ENCODE measurements at regions not wholly inside any gene's neighbourhood (a gene's known extent, or its start where the extent isn't known, plus 50 kb on each side); places are given as distances from the start of the nearest gene placed in this dataset.

DNA sequence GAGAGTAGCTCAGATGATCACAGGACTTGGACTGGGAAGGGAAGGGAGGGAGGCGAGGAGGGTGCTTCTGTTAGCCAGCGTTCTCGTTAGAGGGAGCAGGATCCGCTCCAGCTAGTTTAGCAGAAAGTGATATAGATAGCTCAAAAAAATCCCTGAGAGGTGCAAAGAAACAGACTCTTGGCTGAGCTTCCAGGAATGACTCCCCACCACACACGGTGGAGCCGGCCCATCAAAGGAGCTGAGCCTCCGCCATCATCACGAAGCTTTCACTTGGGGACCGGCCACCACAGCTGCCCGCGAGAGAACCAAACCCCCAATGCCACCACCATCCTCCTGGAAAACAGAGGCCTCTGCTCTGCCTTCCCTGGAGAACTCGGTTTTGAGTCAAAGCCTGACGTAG, 124.6 kb upstream of the BCL2L14 start:
- no peak for DNase-seq (ENCODE audit: low read depth, low spot score)

DNA sequence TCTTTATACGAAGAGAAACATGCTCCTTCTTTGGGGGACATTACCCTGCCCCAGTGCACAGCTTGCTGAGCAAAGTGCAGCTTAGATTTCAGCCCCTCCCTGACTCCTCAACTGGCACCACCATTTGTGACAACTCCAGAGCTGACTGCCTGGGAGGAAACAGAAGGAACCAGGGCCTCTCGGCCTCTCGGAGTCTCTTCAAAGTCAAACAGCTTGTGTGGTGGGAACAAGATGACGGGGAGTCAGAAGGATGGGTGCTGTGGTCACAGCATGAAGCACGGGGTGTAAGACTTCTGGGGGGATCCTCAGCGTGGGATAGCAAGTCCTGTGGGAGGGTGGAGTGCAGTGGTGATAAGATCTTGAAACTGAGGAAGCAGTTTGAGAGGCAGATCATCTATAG, 123.5 kb upstream of the BCL2L14 start:
- no peak for DNase-seq (ENCODE audit: low read depth, low spot score)

DNA sequence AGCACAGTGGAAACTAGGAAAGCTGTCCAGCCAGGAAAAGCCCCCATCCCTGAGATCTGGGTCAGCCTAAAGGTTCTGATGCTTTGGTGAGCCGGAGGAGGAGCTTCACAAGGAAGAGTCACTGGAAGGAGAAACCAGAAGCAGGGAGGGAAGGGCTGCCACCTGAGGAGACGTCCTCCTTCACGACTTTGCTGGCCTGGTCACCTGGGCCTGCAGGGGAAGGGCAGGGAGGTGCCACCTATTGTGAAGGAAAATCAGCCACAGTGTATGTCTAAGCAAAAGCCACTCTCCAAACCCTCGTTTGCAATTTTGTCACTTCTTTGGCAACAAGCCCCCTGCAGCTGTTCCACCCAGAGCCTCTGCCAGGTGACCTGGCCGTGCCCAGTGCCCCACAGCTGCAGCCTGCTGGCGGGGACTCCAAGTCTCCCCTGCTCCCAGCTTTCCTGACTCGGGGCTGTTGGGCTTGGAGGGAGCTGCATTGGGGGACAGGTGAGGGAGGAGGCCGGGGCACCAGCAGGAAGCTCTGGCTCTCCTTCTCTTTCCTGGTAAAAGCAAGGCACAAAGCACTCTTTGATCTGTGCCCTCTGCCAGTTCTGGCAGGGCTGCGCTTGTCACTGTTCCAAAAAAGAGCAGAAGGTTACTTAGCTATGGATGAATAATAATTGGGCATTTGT, 120.9 kb upstream of the BCL2L14 start:
- no peak for DNase-seq (ENCODE audit: low read depth, low spot score)

DNA sequence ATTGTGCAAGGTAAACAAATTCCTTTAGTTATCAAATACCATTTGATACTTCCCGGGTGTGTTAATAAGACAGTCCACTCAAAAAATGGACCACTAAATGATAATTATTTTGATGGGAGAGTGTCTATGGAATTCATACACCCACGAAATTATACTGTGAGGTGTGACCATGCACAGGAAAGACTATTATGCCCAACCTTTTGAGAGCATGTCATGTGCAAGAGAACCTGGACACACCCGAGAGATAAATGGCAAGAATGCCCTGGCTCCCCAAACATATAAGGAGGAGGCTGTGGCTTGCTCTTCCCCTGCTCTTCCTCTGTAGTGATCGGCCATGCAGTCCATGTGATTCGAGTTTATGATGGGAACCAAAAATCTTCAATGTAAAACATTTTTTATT, 119.5 kb upstream of the BCL2L14 start:
- DNase-seq (ENCODE audit: low read depth, low spot score): no peak

DNA sequence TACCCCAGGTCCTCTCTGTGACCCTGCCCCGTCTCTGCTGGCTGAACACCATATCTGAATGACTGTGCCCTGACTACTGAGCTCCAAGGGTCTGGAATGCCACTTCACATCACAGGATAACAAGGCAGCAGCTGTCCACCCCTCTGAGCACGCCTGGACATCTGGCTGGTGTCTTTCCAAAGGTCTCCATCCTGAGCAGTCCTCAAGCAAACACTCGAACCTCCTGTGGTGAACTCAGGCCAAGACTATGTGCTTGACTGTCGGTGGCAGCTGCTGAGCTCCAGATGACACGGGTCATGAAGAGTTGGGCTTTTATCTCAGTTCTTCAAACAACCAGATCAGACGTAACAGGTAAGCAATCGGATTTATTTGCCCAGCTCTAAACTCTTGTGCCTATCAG, 117.2 kb upstream of the BCL2L14 start:
- no peak for DNase-seq (ENCODE audit: low read depth, low spot score)

DNA sequence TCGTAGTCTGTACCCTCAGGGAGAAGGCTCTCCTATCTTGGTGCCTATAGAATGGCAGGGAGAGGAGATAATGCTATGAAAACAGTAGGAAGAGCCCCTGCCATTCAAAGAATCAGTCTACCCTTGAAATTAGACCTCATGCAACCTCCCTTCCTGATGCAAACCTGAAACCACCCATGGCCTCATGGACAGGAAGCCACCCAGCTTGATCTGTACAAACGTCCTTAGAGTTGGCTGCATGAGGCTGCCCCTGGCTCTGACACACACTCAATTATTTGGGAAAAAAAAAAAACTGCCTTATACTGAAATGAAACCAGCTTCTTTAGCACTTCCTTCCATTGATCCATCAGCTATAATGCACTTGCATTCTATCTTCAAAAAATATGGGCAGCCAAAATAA, 116.6 kb upstream of the BCL2L14 start:
- no peak for DNase-seq (ENCODE audit: low read depth, low spot score)

DNA sequence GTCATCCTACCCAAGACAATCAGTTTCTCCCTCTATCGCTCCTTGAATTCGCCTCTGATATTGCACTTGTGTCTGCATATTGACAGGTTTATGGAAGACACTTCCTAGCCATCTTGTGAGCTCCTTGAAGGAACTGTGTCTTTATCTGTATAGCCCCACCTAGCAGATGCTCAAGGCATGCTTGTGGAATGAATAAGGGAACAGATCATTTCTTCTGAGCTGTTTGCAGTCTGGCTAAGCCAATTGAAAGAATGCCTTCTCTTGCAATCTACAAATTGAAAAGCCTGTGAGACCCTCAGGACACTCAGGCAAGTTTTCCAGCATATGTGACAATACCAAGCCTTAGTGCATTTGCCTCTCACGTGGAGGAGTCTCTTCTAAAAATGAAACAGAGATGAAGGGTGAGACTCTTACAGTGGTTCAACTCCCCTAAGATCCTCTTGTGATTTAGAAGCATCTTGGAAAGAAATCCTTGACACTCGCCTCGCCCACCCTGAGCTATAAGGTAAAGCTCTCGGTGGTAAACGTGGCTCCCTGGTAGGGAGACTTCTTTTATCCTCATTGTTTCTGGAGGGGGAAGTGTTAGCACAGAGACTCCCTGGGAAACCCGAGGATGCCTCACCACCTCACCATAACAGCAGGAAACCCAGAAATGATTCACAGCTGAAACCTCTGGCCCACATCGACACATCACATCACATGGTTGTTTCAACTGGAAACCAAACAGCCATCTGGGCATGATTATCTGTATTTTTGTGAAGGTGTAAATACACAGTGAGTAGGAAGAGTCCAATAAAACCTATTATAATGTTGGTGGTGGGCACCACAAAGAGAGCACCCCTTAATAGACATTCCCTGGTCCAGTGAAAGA, 112.3 kb upstream of the BCL2L14 start:
- DNase-seq (ENCODE audit: low read depth, low spot score): peak; percentile 84

DNA sequence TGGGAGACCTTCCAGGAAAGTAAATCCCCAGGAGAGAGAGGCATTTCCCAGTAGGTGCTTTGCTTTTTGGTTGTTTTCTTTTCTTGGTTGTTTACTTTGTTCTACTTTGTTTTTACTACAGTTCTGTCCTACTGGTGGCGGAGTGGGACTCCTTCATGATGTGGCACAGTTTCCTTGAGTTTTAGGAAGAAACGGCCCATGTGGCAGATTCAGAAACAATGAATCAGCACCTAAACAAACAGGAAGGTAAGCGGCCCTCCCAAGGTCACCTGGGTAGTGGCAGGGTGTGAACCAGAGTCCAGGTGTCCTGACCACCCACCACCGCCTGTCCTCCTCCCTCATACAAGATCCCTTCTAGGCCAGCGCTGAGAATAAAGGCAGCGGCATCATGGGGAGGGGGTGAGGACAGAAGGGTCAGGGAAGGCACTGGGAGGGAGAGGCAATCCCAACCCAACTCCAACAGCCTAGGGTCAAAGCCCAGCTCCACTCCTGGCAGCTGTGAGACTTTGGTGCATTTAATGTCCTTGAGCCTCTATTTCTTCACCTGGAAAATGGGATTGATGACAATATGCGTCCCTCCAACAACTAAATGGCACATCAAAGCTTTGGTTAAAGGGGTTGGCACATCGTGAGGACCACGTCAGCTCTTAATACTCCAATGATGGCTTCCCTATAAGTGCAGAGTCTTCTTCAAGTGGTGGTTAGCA, 111.5 kb upstream of the BCL2L14 start:
- no peak for DNase-seq (ENCODE audit: low read depth, low spot score)

DNA sequence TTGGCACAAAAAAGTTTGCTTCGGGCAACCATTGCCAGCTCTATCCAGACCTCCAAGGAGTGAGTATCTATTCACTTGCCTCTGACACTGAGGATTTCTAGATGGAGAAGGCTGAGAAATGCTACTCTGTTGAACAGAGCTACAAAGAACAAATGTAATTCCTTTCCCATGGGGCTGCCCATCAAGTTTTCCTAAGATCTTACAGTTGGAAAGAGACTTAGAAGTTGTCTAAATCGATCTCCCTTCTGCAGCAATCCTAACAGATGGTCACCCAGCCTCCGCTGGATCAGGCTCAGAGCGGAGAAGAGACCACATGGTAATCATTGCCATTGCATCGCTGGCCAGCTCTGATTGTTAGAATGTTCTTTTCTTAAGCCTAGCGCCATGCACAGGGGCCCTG, 110.1 kb upstream of the BCL2L14 start:
- no peak for DNase-seq (ENCODE audit: low read depth, low spot score)

DNA sequence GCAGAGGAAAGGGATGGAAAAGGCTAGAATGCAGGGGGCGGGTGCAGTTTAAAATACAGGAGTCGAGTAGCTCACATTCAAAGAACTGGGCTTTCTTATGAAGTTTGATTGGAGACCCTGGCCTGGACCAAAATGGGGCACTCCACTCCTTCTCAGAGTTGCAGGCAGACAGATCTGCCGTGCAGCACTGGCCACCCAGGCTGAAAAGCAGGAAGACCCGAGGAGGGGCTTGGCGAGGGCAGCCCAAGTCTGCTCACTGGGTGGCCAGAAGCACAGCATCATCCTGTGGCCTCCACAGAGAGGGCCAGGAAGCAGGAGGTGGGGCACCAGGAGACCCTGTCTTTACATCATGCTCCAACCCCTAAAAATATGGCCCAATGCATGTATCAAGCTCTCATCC, 109.1 kb upstream of the BCL2L14 start:
- DNase-seq (ENCODE audit: low read depth, low spot score): no peak

DNA sequence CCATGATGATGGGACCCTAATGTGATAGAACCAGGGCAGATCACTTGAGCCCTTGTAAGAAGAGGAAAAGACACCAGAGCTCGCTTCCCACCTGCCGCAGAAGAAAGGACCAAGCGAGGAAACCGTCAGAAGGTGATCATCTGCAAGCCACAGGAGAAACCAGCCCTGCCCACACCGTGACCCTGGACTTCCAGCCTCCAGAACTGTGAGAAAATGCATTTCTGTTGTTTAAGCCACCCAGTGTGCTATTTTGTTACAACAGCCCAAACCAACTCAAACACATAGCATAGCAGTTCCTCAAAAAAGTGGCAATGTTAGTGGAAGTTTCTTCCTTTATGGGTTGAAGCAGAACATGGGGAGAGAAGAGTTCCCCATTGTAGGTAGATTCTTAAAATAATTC, 107.9 kb upstream of the BCL2L14 start:
- no peak for DNase-seq (ENCODE audit: low read depth, low spot score)

DNA sequence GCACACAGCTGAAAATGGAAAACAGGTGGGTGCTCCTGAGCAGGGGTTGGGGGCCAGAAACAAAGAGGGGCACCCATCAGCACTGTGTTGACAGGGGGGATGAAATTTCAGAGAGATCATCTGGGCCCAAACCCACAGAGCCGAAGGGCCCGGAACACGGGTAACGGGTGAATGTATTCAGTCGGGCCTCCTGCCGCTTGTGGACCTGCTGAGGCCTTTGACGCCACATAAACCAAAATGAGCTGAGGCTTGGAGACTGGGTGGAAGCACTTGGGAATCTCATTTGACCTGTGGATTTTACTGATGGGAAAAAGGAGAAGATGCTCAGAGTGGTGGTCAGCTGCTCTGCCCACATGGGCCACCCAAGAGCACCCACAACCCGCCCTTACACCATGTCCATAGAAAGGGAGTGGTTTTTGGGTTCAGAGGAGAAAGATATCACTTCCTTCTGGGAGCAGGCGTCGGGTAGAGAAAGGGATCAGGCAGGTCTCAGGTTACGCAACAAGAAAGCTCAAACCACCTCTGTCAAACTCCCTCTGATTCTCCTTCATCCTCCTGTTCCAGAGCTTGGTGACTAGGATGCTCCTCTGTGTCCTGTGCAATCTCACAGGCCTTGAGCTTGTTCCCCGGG, 106.8 kb upstream of the BCL2L14 start:
- DNase-seq (ENCODE audit: low read depth, low spot score): no peak

DNA sequence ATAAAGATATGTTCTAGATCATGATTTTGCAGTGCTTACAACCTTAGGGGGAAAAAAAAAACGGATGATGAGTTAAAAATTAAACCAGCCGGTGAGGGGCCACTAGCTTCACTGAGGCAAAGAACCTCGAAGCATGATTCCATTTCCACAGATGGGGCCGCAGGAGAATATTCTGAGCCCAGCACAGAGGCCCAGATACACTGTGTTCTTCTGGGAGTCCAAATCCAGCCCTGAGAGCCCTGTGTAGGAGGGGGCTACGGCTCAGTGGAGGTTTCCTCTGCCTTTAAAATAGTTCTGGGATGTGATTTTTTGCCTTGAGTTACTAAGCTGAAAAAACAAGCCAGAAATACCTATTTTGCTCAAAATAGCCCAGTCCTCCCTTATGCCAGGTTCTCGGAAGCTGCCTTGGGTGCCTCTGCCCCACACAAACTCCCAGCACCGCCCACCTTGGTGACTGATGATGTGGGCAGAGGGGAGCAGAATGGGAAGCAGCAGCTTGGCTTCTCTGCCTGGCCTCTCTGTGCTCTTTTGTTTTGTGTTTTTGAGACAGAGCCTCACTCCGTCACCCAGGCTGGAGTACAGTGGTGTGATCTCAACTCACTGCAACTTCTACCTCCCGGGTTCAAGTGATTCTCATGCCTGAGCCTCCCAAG, 105.4 kb upstream of the BCL2L14 start:
- no peak for DNase-seq (ENCODE audit: low read depth, low spot score)

DNA sequence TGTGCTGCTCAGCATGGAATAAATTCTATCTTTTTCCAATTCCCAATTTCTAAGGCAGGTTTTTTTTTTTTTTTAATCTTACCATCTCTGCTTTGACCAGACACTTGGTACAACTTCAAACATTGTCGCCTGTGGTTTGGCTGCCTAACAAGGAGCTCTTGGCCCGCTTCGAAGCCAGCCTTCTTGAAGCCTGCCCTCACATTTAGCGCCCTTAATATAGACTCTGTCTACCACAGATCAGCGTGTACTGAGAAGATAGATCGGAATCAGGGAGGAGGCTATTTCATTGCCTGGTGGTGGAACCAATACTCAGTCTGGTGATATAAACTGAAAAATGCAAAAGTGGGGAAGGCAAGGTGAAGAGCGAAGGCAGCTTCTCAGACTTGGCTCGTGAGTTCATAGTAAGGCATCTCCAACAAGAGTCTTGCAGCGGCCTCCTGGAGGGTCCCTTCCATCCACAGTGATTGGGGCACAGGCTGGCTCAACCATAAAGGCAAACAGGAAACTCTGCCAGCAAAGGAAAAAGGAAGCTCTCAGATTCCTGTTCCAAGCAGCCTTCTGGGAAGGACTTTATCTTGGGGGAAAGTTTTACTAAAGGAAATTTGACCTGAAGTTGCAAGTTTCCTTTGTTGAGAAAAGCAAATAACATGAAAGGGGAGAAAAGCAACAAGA, 103.2 kb upstream of the BCL2L14 start:
- no peak for DNase-seq (ENCODE audit: low read depth, low spot score)

DNA sequence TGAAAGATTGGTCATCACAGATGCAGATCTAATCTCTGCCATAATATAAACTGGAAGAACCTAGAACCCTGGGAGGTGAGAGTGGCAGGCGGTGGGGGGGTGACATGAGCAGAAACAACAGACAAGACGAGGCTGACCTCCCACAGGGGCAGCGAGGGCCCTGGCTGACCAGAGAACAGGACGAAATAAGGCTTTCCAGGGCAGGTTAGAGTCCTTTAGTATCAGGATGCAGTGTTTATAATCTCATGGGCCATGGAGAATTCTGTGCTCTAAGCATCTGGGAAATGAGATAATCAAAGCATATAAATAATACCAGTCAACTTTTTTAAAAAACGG, 102.7 kb upstream of the BCL2L14 start:
- no peak for DNase-seq (ENCODE audit: low read depth, low spot score)

DNA sequence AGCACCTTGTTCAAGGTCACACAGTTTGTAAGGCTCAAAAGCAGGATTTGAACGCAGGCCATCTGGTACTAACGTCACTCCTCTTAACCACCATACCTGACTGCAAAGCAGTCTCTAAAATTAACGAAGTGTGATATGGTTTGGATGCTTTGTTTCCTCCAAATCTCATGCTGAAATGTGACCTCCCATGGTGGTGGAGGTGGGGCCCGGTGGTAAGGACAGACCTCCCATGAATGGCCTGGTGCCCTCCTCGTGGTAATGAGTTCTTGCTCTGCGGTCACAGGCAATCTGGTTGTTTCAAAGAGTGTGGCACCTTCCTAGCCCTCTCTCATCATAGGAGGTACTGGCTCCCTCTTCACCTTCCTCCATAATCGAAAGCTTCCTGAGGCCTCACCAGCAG, 102.2 kb upstream of the BCL2L14 start:
- DNase-seq (ENCODE audit: low read depth, low spot score): no peak

DNA sequence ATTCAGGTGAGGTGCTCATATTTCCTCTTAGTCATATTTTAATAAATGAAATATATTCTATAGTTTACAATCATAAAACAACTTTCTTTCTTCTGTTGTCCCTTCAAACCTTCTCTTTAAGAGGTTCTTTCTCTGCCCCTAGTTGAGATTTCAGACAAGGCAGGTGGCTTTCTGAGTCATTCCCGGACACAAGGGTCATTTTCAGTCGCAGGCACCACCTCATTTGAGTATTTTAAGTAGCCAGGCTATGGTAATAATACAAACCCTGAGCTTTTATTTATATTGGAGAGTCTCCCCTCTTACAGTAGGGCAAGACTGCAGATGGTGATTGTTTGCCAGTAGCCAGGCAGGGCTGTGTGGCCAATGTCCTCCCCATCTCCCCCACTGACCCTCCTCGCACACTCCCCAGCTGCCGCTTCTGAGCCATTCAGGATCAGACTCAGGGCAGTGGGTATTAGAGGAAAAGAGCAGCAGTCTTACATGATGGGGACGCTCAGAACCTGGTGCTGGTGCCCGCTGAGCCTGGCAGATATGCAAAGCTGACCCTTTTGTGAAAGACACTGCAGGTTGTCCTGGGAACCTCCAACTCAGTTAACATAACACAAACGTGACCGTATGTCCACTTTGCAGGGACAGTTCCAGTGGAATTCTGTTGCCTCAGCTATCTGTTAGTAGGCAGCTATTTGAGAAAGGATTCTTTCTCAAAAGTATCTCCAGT, 101.1 kb upstream of the BCL2L14 start:
- no peak for DNase-seq (ENCODE audit: low read depth, low spot score)

DNA sequence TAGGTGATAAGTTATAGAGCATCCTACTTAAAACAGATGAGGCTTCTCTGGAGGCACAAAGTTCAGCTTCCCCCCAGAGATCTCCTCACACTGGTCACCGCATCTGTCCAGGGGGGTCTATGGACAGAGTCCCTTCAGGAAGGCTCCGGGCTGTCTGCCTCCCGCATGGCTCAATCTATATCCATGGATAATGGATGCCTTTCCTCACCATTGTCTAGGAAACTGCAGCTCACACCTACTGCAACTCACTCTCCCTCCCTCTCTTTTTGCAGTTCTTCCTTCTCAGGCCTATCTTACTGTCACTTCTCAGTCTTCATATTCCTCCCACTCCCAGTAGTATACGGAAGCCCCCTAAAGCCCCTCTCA, 100.6 kb upstream of the BCL2L14 start:
- DNase-seq (ENCODE audit: low read depth, low spot score): no peak

DNA sequence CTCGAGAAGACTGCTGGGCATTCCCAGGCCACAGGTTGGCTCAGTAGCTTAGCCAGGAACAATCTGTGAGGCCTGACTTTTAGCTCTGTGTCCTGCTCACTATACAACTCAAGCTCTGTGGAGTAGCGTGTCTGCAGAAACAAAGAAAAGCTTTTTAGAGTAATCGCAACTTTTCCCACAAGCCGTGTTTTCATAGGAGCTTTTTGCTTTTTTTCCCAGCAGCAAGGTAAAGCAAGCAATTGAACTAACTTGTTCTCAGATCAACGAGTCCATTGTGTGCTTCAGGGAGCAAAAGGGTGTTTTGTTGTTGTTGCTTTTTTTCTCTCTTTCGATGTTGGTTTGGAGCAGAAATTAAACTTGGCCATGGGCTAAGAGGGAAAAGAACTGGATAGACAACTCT, 97.3 kb upstream of the BCL2L14 start:
- DNase-seq (ENCODE audit: low read depth, low spot score): no peak

DNA sequence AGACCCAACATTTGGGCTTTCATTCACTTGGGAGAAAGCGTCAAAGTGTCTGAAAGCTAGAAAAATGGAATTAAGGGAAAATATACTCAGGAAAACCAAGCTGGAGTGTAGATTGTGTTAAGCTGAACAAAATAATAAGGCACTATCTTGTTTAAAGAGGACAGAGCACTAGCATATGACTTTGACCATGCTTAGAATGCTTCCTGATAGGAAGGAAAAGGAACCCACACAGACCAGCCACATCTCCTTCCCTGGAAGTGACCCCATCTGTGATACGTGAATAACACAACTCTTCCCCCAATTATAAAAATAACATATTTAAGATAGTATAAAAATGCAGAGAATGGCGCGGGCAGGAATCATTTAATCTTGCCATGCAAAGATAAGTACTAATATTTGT, 94.7 kb upstream of the BCL2L14 start:
- no peak for DNase-seq (ENCODE audit: low read depth, low spot score)

Measured in pulmonary artery endothelial cell (primary cell).